GM12878 (cell line): ENCODE measurements at regions not wholly inside any gene's neighbourhood (a gene's known extent, or its start where the extent isn't known, plus 50 kb on each side); places are given as distances from the start of the nearest gene placed in this dataset.

Source experiments
- ATAC-seq: fragments of 200-7000 bp; cut with Tn5 transposase; 3 replicates; pipeline ENCODE4 v1.9.1; 2020; ENCODE audit warnings: mild to moderate bottlenecking, moderate library complexity
- BruUV-seq: library from RNA; stranded (reverse); fragments of 400-500 nt; replicated peaks from 2 replicates; lab custom pipeline; 2021; lab: Mats Ljungman, UMichigan
- CTCF ChIA-PET: fragments of 300-600 bp; sonication (Branson Sonifier 250); formaldehyde crosslinking; extraction: SDS; loops from one replicate; lab custom pipeline; 2021; ENCODE audit warnings: inconsistent platforms; lab: Yijun Ruan, JAX
- POLR2A ChIA-PET: fragments of 350-600 bp; formaldehyde crosslinking; extraction: SDS; loops from one replicate; lab custom pipeline; 2021; ENCODE audit warnings: inconsistent platforms; lab: Charles Lee
- RAD21 ChIA-PET: fragments of 300-600 bp; sonication (Branson Sonifier 250); formaldehyde crosslinking; loops from one replicate; lab custom pipeline; 2023; ENCODE audit warnings: antibody characterized with exemption; ENCODE audit not compliant: unreplicated experiment; lab: Charles Lee
- SMC1A ChIA-PET: fragments of 300-600 bp; sonication (Branson Sonifier 250); formaldehyde crosslinking; loops from one replicate; lab custom pipeline; 2023; ENCODE audit not compliant: unreplicated experiment, uncharacterized antibody; lab: Charles Lee
- DNase-seq: peaks from one replicate; pipeline ENCODE4 v3.0.0-alpha.2; 2011; ENCODE audit warnings: low read depth, low spot score
- FAIRE-seq: peaks from 3 replicates; lab custom pipeline; 2011; peaks lifted over from hg19 to GRCh38; lab: Jason Lieb, UNC
- H2AFZ ChIP-seq: 2 replicates; pipeline ENCODE4 v1.6.0; 2011; ENCODE audit warnings: low read depth, low read length, control low read depth; ENCODE audit not compliant: control insufficient read depth
- H3K27ac ChIP-seq: 2 replicates; pipeline ENCODE4 v1.5.1; 2011; ENCODE audit warnings: control low read depth; ENCODE audit not compliant: control insufficient read depth, insufficient read depth
- H3K27me3 ChIP-seq, 2 experiments: replicated peaks in 1 of 2; 2 replicates each; pipeline versions ENCODE4 v1.6.0 to v1.6.1; 2011; ENCODE audit warnings: low read length in 1 of 2; ENCODE audit not compliant: control insufficient read depth in 2 of 2, insufficient read depth in 2 of 2
- H3K36me3 ChIP-seq, 2 experiments: 2 replicates each; pipeline ENCODE4 v1.5.1; 2011; ENCODE audit warnings: low read length in 1 of 2; ENCODE audit not compliant: control insufficient read depth in 2 of 2, insufficient read depth in 2 of 2
- H3K4me1 ChIP-seq: 2 replicates; pipeline ENCODE4 v1.6.1; 2011; ENCODE audit warnings: mild to moderate bottlenecking, low read length, moderate library complexity, mixed read lengths; ENCODE audit not compliant: control insufficient read depth, insufficient read depth
- H3K4me2 ChIP-seq: 2 replicates; pipeline ENCODE4 v1.6.0; 2011; ENCODE audit warnings: control low read depth; ENCODE audit not compliant: control insufficient read depth, insufficient read depth
- H3K4me3 ChIP-seq: fragments of 200-600 bp; sonication (generic); 2 replicates; pipeline ENCODE4 v1.5.1; 2016
- H3K79me2 ChIP-seq: 2 replicates; pipeline ENCODE4 v1.6.0; 2011; ENCODE audit warnings: low read length; ENCODE audit not compliant: control insufficient read depth, insufficient read depth
- H3K9ac ChIP-seq: 2 replicates; pipeline ENCODE4 v1.8.0; 2011; ENCODE audit warnings: low read length, control low read depth, mixed read lengths; ENCODE audit not compliant: control insufficient read depth, insufficient read depth
- H3K9me3 ChIP-seq: replicated peaks from 3 replicates; pipeline ENCODE4 v1.5.1; 2011; ENCODE audit warnings: mild to moderate bottlenecking, low read length; ENCODE audit not compliant: control insufficient read depth, insufficient read depth
- H4K20me1 ChIP-seq: 2 replicates; pipeline ENCODE4 v1.6.0; 2011; ENCODE audit not compliant: control insufficient read depth, insufficient read depth
- ETV6 ChIP-seq, 2 experiments: fragments of 450-650 bp in 1 of 2; IDR thresholded peaks in 1 of 2; conservative IDR thresholded peaks in 1 of 2; 2 replicates each; pipeline ENCODE4 v1.6.1; 2014; ENCODE audit warnings: antibody characterized with exemption in 1 of 2, borderline replicate concordance in 1 of 2, low read depth in 1 of 2, mild to moderate bottlenecking in 1 of 2, moderate library complexity in 1 of 2
- EZH2 ChIP-seq: IDR thresholded peaks from 2 replicates; pipeline ENCODE4 v1.6.1; 2012; ENCODE audit warnings: low read depth, mild to moderate bottlenecking, control low read depth, inconsistent platforms, low read length, borderline replicate concordance; ENCODE audit not compliant: control insufficient read depth
- IKZF1 ChIP-seq: fragments of 450-650 bp; conservative IDR thresholded peaks from 2 replicates; pipeline ENCODE4 v1.6.1; 2017; ENCODE audit warnings: antibody characterized with exemption, mild to moderate bottlenecking
- RELA ChIP-seq: fragments of 450-650 bp; IDR thresholded peaks from 2 replicates; pipeline ENCODE4 v1.8.0; 2014; ENCODE audit warnings: borderline replicate concordance; ENCODE audit not compliant: partially characterized antibody
- TCF7 ChIP-seq: IDR thresholded peaks from 2 replicates; pipeline ENCODE4 v1.6.1; 2014; ENCODE audit warnings: antibody characterized with exemption, borderline replicate concordance
- ZBTB11 ChIP-seq: fragments of 450-650 bp; formaldehyde crosslinking; IDR thresholded peaks from 2 replicates; pipeline ENCODE4 v1.5.0; 2022; ENCODE audit warnings: mild to moderate bottlenecking, missing genetic modification characterization
- WGBS: methylation state at CpG from one replicate; pipeline ENCODE4 v1.1.6; 2016; ENCODE audit warnings: low lambda C conversion rate; ENCODE audit not compliant: insufficient replicate concordance, insufficient coverage; ENCODE audit errors: missing lambda C conversion rate; 5-methylcytosine and 5-hydroxymethylcytosine counted together
- in situ Hi-C: fragments of 300-500 bp; cut with MboI; formaldehyde crosslinking; loops from 9 replicates; pipeline ENCODE4 v1.14.3; 2018; ENCODE audit warnings: mixed read lengths
- intact Hi-C: fragments of 100-400 bp; cut with micrococcal nuclease; formaldehyde crosslinking; loops from one replicate; pipeline ENCODE4 v1.14.2; 2022; ENCODE audit not compliant: unreplicated experiment

GRCh38 chr9:107927276-107927675 lies 437.7 kb upstream of the KLF4 start (continued):
- TF ChIP-seq ZBTB11 (no peak), ETV6 (conservative IDR thresholded peaks at IDR 0.05 in 1 of 2, IDR thresholded peaks at IDR 0.05 in 1 of 2; ENCODE audit: borderline replicate concordance in 1 of 2, low read depth in 1 of 2) (no peak)

- Histone ChIP-seq H3K9ac (no peak overlapping the region), H3K4me1 (no peaks in the 10 kb centered on the region), H3K79me2 (no peaks in the 10 kb centered on the region), H4K20me1 (no peaks in the 10 kb centered on the region), H3K4me3 (no peak overlapping the region), H3K27me3 (no peaks in the 10 kb centered on the region), H3K36me3 (no peaks in the 10 kb centered on the region), H3K9me3 (no peaks in the 10 kb centered on the region), H3K27ac (no peak overlapping the region), H3K4me2 (no peak overlapping the region), H2AFZ (no peak overlapping the region)
- ChIA-PET POLR2A (no interaction called here), CTCF (no interaction called here), SMC1A (no interaction called here), RAD21 (no interaction called here)
- ATAC-seq (no peak), DNase-seq (no peak), FAIRE-seq (no peak)
- 40% methylated on average over 5 of the region's 5 CpGs for WGBS
- in situ Hi-C loops (no loop called here), intact Hi-C loops (no loop called here)
- BruUV-seq = no TSS peak
- no peak for TF ChIP-seq IKZF1
- no peak for TF ChIP-seq RELA
- TF ChIP-seq TCF7 = no peak
- TF ChIP-seq EZH2 = no peak
Measured at GRCh38 chr9:107925749-107926297, 436.3 kb upstream of the KLF4 start.
